HCT116 (cell line): ENCODE measurements at regions not wholly inside any gene's neighbourhood (a gene's known extent, or its start where the extent isn't known, plus 50 kb on each side); places are given as distances from the start of the nearest gene placed in this dataset.

Experiments
- ATAC-seq: fragments of 200-7000 bp; cut with Tn5 transposase; 2 replicates; pipeline ENCODE4 v1.9.1; 2020; ENCODE audit warnings: mild to moderate bottlenecking, moderate library complexity
- BruUV-seq: library from RNA; stranded (reverse); fragments of 400-500 nt; replicated peaks from 2 replicates; lab custom pipeline; 2021; lab: Mats Ljungman, UMichigan
- CTCF ChIA-PET: fragments of 300-600 bp; sonication (Branson Sonifier 250); formaldehyde crosslinking; loops from one replicate; lab custom pipeline; 2021; ENCODE audit warnings: antibody characterized with exemption; lab: Charles Lee
- POLR2A ChIA-PET: fragments of 300-600, 350-600 bp; sonication (Branson Sonifier 250); formaldehyde crosslinking; loops from one replicate; lab custom pipeline; 2021; ENCODE audit warnings: antibody characterized with exemption; lab: Charles Lee
- RAD21 ChIA-PET, 2 experiments: fragments of 300-600 bp; sonication (Branson Sonifier 250); formaldehyde crosslinking; loops; one replicate each; lab custom pipeline; 2023; ENCODE audit warnings: low total read pairs in 2 of 2; ENCODE audit not compliant: uncharacterized antibody in 2 of 2, unreplicated experiment in 2 of 2, low non-redundant PET in 1 of 2; lab: Charles Lee
- DNase-seq: peaks from one replicate; pipeline ENCODE4 v3.0.0-alpha.2; 2010; ENCODE audit warnings: low read depth, low spot score
- H2AFZ ChIP-seq: fragments of 200-600 bp; shearing (Covaris generic), sonication (generic); 2 replicates; pipeline ENCODE4 v1.6.1; 2017; ENCODE audit warnings: low read depth, mixed run types, mixed read lengths, antibody characterized with exemption, low read length; ENCODE audit not compliant: poor library complexity, severe bottlenecking
- H3K27ac ChIP-seq: 2 replicates; pipeline ENCODE4 v1.5.1; 2012; ENCODE audit warnings: low read depth, low read length
- H3K27me3 ChIP-seq: fragments of 200-600 bp; sonication (generic); 2 replicates; pipeline ENCODE4 v1.6.1; 2016; ENCODE audit warnings: mixed run types, low read length, mixed read lengths; ENCODE audit not compliant: insufficient read depth
- H3K36me3 ChIP-seq, 2 experiments: fragments of 200-500 bp in 1 of 2; fragments of 200-600 bp in 1 of 2; sonication (Bioruptor generic) in 1 of 2; sonication (generic) in 1 of 2; 2 replicates each; pipeline versions ENCODE4 v1.5.1 to v1.6.1; 2014 to 2016; ENCODE audit warnings: low read length in 2 of 2, inconsistent platforms in 1 of 2, mixed read lengths in 1 of 2, mixed run types in 1 of 2; ENCODE audit not compliant: insufficient read depth in 2 of 2, control insufficient read depth in 1 of 2
- H3K4me1 ChIP-seq, 2 experiments: fragments of 200-600 bp in 1 of 2; sonication (generic) in 1 of 2; 2 replicates each; pipeline versions ENCODE4 v1.5.1 to v1.6.1; 2012 to 2017; ENCODE audit warnings: low read length in 2 of 2, inconsistent platforms in 1 of 2, mild to moderate bottlenecking in 1 of 2, mixed read lengths in 1 of 2, mixed run types in 1 of 2, moderate library complexity in 1 of 2; ENCODE audit not compliant: insufficient read depth in 2 of 2, control insufficient read depth in 1 of 2
- H3K4me2 ChIP-seq: fragments of 200-600 bp; sonication (generic); 2 replicates; pipeline ENCODE4 v1.6.1; 2017; ENCODE audit warnings: mixed run types, low read length, mixed read lengths
- H3K4me3 ChIP-seq, 2 experiments: fragments of 200-600 bp in 1 of 2; sonication (generic) in 1 of 2; replicated peaks in 1 of 2; 2 replicates each; pipeline ENCODE4 v1.5.1; 2011 to 2016; ENCODE audit warnings: low read length in 2 of 2, control low read depth in 1 of 2, low read depth in 1 of 2, mild to moderate bottlenecking in 1 of 2, mixed read lengths in 1 of 2, mixed run types in 1 of 2
- H3K79me2 ChIP-seq: fragments of 200-600 bp; sonication (generic); 2 replicates; pipeline ENCODE4 v1.6.1; 2017; ENCODE audit warnings: mild to moderate bottlenecking, mixed run types, low read length, moderate library complexity, mixed read lengths; ENCODE audit not compliant: insufficient read depth
- H3K9ac ChIP-seq: fragments of 200-600 bp; sonication (generic); 2 replicates; pipeline ENCODE4 v1.6.1; 2016; ENCODE audit warnings: low read length, mixed read lengths
- H3K9me2 ChIP-seq: fragments of 200-600 bp; sonication (generic), shearing (Covaris generic); 2 replicates; pipeline ENCODE4 v1.6.1; 2017; ENCODE audit warnings: mixed run types, mild to moderate bottlenecking, moderate library complexity; ENCODE audit not compliant: insufficient read depth
- H3K9me3 ChIP-seq, 2 experiments: fragments of 200-500 bp in 1 of 2; fragments of 200-600 bp in 1 of 2; sonication (Bioruptor generic) in 1 of 2; sonication (generic) in 1 of 2; 2 replicates each; pipeline ENCODE4 v1.6.1; 2014 to 2017; ENCODE audit warnings: low read length in 2 of 2, mixed read lengths in 2 of 2, inconsistent platforms in 1 of 2, low read depth in 1 of 2, mild to moderate bottlenecking in 1 of 2, mixed run types in 1 of 2, moderate library complexity in 1 of 2; ENCODE audit not compliant: control insufficient read depth in 1 of 2, insufficient read depth in 1 of 2
- H4K20me1 ChIP-seq: fragments of 200-600 bp; sonication (generic), shearing (Covaris generic); 2 replicates; pipeline ENCODE4 v1.6.1; 2017; ENCODE audit warnings: mixed run types, mild to moderate bottlenecking, moderate library complexity; ENCODE audit not compliant: insufficient read depth
- CEBPB ChIP-seq: IDR thresholded peaks from 2 replicates; pipeline ENCODE4 v1.6.1; 2012; ENCODE audit warnings: low read depth
- EGR1 ChIP-seq: IDR thresholded peaks from 2 replicates; pipeline ENCODE4 v1.6.1; 2012; ENCODE audit warnings: low read depth
- ELF1 ChIP-seq: IDR thresholded peaks from 2 replicates; pipeline ENCODE4 v1.6.1; 2012; ENCODE audit warnings: low read depth, borderline replicate concordance
- EZH2 ChIP-seq: fragments of 200-600 bp; sonication (generic); IDR thresholded peaks from 2 replicates; pipeline ENCODE4 v1.6.1; 2017; ENCODE audit warnings: antibody characterized with exemption, mixed run types
- FOSL1 ChIP-seq: IDR thresholded peaks from 2 replicates; pipeline ENCODE4 v1.6.1; 2012; ENCODE audit warnings: low read depth
- JUND ChIP-seq: IDR thresholded peaks from 2 replicates; pipeline ENCODE4 v1.6.1; 2012
- POLR2AphosphoS5 ChIP-seq: IDR thresholded peaks from 2 replicates; pipeline ENCODE4 v1.6.1; 2011; ENCODE audit warnings: mild to moderate bottlenecking, low read depth, low read length, moderate library complexity
- RAD21 ChIP-seq: IDR thresholded peaks from 2 replicates; pipeline ENCODE4 v1.6.1; 2012; ENCODE audit warnings: low read depth, mild to moderate bottlenecking
- SIN3A ChIP-seq: IDR thresholded peaks from 2 replicates; pipeline ENCODE4 v1.6.1; 2012; ENCODE audit warnings: low read depth
- SP1 ChIP-seq: IDR thresholded peaks from 2 replicates; pipeline ENCODE4 v1.6.1; 2012; ENCODE audit warnings: low read depth
- ZFX ChIP-seq: fragments of 450-650 bp; IDR thresholded peaks from 2 replicates; pipeline ENCODE4 v1.6.1; 2017
- intact Hi-C: fragments of 100-400 bp; cut with micrococcal nuclease; formaldehyde crosslinking; loops from 2 replicates; pipeline ENCODE4 v1.10.0; 2022
- TF ChIP-seq, protein P1 (sequence below), 3 experiments: fragments of 200-600 bp in 1 of 3; sonication (generic) in 1 of 3; IDR thresholded peaks in 2 of 3; conservative IDR thresholded peaks in 1 of 3; 2 replicates each; pipeline ENCODE4 v1.5.1; 2012 to 2017; ENCODE audit warnings: low read depth in 2 of 3, low read length in 2 of 3, antibody characterized with exemption in 1 of 3, borderline replicate concordance in 1 of 3, control low read depth in 1 of 3, mild to moderate bottlenecking in 1 of 3, mixed read lengths in 1 of 3, mixed run types in 1 of 3, moderate library complexity in 1 of 3; ENCODE audit not compliant: insufficient read depth in 1 of 3
- TF ChIP-seq, protein P2 (sequence below): IDR thresholded peaks from 2 replicates; pipeline ENCODE4 v1.6.1; 2012
- TF ChIP-seq, protein P3 (sequence below): IDR thresholded peaks from 2 replicates; pipeline ENCODE4 v1.6.1; 2012
- TF ChIP-seq, protein P4 (sequence below): IDR thresholded peaks from 2 replicates; pipeline ENCODE4 v1.6.1; 2012; ENCODE audit warnings: low read depth
- TF ChIP-seq, protein P5 (sequence below): IDR thresholded peaks from 2 replicates; pipeline ENCODE4 v1.6.1; 2011; ENCODE audit warnings: mild to moderate bottlenecking, low read length, moderate library complexity; ENCODE audit not compliant: insufficient replicate concordance; ENCODE audit errors: extremely low read depth

DNA sequence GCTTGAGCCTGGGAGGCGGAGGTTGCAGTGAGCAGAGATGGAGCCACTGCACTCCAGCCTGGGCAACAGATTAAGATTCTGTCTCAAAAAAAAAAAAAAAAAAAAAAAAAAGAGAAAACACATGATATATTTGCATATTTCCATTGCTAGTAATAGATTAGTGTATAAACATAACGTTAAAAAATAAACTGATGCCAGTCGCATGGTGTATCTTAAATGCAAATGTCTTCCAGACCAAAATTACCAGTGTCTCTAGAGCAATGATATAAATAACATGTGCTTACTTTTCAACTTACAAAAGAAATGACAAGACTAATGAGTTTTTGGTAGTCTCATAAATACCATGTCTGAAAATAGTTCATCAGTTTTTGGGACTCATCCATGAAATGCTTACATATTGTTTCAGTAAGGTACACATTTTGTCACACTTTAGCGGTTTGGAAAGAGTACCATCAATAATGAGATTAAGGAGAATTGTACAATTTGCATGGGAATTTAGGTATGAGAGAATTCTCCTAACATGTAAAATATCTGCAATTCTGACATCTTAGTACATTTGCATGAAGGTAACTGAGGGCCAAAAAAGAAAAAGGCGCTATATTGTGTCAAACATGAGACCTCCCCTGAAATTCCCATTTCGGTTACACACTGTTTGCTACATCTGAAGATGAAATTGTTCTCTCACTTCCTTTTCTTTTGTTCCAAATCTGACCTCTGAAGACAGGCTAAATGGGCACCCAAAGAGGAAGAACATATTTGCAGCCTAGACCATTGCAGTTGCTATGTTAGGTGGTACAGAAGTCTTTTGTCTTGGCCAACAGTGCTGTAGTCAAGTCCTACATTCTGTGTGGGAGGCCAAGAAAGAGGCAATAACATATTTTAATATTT is 51.5 kb upstream of the PIP4K2A start:
- RAD21 ChIA-PET, result no interaction called here
- Histone ChIP-seq H3K9me2 (no peaks in the 10 kb centered on the region), H3K4me2 (no peak overlapping the region), H3K4me1 (no peaks in the 10 kb centered on the region), H3K36me3 (no peaks in the 10 kb centered on the region), H4K20me1 (no peaks in the 10 kb centered on the region), H3K9ac (no peak overlapping the region), H3K9me3 (no peaks in the 10 kb centered on the region), H3K27ac (no peak overlapping the region), H2AFZ (no peak overlapping the region), H3K27me3 (no peaks in the 10 kb centered on the region), H3K79me2 (no peaks in the 10 kb centered on the region), H3K4me3 (no peak overlapping the region)
- TF ChIP-seq FOSL1 (no peak), SIN3A (no peak), CEBPB (no peak), JUND (no peak), ZFX (no peak), RAD21 (no peak), POLR2AphosphoS5 (no peak), EZH2 (no peak), EGR1 (no peak), ELF1 (no peak), SP1 (no peak)
- TF ChIP-seq, protein P1, sequence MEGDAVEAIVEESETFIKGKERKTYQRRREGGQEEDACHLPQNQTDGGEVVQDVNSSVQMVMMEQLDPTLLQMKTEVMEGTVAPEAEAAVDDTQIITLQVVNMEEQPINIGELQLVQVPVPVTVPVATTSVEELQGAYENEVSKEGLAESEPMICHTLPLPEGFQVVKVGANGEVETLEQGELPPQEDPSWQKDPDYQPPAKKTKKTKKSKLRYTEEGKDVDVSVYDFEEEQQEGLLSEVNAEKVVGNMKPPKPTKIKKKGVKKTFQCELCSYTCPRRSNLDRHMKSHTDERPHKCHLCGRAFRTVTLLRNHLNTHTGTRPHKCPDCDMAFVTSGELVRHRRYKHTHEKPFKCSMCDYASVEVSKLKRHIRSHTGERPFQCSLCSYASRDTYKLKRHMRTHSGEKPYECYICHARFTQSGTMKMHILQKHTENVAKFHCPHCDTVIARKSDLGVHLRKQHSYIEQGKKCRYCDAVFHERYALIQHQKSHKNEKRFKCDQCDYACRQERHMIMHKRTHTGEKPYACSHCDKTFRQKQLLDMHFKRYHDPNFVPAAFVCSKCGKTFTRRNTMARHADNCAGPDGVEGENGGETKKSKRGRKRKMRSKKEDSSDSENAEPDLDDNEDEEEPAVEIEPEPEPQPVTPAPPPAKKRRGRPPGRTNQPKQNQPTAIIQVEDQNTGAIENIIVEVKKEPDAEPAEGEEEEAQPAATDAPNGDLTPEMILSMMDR (IDR thresholded peaks at IDR 0.05 in 2 of 3, conservative IDR thresholded peaks at IDR 0.05 in 1 of 3; ENCODE audit: borderline replicate concordance in 1 of 3, insufficient read depth in 1 of 3, low read depth in 2 of 3, low read length in 2 of 3), result no peak
- TF ChIP-seq, protein P2, sequence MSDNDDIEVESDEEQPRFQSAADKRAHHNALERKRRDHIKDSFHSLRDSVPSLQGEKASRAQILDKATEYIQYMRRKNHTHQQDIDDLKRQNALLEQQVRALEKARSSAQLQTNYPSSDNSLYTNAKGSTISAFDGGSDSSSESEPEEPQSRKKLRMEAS, result no peak
- TF ChIP-seq, protein P3, sequence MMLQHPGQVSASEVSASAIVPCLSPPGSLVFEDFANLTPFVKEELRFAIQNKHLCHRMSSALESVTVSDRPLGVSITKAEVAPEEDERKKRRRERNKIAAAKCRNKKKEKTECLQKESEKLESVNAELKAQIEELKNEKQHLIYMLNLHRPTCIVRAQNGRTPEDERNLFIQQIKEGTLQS, result no peak
- TF ChIP-seq, protein P4, sequence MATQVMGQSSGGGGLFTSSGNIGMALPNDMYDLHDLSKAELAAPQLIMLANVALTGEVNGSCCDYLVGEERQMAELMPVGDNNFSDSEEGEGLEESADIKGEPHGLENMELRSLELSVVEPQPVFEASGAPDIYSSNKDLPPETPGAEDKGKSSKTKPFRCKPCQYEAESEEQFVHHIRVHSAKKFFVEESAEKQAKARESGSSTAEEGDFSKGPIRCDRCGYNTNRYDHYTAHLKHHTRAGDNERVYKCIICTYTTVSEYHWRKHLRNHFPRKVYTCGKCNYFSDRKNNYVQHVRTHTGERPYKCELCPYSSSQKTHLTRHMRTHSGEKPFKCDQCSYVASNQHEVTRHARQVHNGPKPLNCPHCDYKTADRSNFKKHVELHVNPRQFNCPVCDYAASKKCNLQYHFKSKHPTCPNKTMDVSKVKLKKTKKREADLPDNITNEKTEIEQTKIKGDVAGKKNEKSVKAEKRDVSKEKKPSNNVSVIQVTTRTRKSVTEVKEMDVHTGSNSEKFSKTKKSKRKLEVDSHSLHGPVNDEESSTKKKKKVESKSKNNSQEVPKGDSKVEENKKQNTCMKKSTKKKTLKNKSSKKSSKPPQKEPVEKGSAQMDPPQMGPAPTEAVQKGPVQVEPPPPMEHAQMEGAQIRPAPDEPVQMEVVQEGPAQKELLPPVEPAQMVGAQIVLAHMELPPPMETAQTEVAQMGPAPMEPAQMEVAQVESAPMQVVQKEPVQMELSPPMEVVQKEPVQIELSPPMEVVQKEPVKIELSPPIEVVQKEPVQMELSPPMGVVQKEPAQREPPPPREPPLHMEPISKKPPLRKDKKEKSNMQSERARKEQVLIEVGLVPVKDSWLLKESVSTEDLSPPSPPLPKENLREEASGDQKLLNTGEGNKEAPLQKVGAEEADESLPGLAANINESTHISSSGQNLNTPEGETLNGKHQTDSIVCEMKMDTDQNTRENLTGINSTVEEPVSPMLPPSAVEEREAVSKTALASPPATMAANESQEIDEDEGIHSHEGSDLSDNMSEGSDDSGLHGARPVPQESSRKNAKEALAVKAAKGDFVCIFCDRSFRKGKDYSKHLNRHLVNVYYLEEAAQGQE, result no peak
- TF ChIP-seq, protein P5, sequence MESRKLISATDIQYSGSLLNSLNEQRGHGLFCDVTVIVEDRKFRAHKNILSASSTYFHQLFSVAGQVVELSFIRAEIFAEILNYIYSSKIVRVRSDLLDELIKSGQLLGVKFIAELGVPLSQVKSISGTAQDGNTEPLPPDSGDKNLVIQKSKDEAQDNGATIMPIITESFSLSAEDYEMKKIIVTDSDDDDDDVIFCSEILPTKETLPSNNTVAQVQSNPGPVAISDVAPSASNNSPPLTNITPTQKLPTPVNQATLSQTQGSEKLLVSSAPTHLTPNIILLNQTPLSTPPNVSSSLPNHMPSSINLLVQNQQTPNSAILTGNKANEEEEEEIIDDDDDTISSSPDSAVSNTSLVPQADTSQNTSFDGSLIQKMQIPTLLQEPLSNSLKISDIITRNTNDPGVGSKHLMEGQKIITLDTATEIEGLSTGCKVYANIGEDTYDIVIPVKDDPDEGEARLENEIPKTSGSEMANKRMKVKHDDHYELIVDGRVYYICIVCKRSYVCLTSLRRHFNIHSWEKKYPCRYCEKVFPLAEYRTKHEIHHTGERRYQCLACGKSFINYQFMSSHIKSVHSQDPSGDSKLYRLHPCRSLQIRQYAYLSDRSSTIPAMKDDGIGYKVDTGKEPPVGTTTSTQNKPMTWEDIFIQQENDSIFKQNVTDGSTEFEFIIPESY, result no peak
- CTCF ChIA-PET, result no interaction called here
- BruUV-seq, result no TSS peak
- POLR2A ChIA-PET, result no interaction called here
- intact Hi-C loops, result no loop called here
- DNase-seq, result no peak
- ATAC-seq, result no peak
